ENCODE measurements at regions not wholly inside any gene's neighbourhood (a gene's known extent, or its start where the extent isn't known, plus 50 kb on each side); places are given as distances from the start of the nearest gene placed in this dataset.

DNA sequence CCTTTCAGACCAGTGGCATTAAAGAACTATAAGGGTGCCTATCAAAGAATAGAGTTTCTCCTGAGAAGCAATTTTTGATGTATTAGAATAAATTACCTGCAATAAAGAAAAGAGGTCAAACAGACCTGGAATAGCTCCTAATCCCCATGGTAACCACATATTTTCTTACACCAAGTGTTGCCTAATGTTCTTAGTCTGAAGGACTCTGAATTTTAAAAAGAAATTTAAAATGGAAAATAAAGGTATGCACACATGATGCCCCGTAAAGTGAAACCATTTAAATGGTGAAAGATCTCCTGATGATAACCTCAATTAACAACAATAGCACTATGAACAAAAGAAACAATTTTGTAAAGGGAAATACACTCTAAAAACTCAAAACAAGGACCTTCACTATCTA is 55.1 kb upstream of the LOC128125822 start:
- no peaks in the 10 kb centered on the region for H3K4me1 ChIP-seq (ENCODE audit: insufficient read depth, low read length)
- no peak overlapping the region for H3K9ac ChIP-seq (ENCODE audit: extremely low read depth, insufficient read length, low read length)
- H3K27ac Mint-ChIP-seq: no peak overlapping the region
- no peaks in the 10 kb centered on the region for H3K9me3 Mint-ChIP-seq
- H4K8ac ChIP-seq (replicated peaks; ENCODE audit: insufficient read length, low read depth, low read length): no peak overlapping the region
- H3K27me3 ChIP-seq (ENCODE audit: insufficient read depth, low read length): no peaks in the 10 kb centered on the region
- no peak overlapping the region for H3K4ac ChIP-seq (ENCODE audit: low read depth, low read length)
- H3K79me1 ChIP-seq (ENCODE audit: insufficient read depth, low read depth, low read length, poor library complexity, severe bottlenecking): no peaks in the 10 kb centered on the region
- H3K14ac ChIP-seq (ENCODE audit: insufficient read depth, low read length): no peak overlapping the region
- H3K79me2 ChIP-seq (ENCODE audit: insufficient read depth, low read length): no peaks in the 10 kb centered on the region
- H3K27ac ChIP-seq (ENCODE audit: insufficient read length, low read depth, low read length): no peak overlapping the region
- no peak overlapping the region for H2AFZ ChIP-seq (ENCODE audit: low read length)
- H4K5ac ChIP-seq (ENCODE audit: insufficient read length, low read depth, low read length): no peak overlapping the region
- H3K23me2 ChIP-seq (ENCODE audit: insufficient read length, low read depth, low read length, poor library complexity, severe bottlenecking): no peaks in the 10 kb centered on the region
- no peaks in the 10 kb centered on the region for H3K9me3 ChIP-seq (ENCODE audit: control insufficient read depth, low read depth, low read length)
- H3K23ac ChIP-seq (ENCODE audit: insufficient read length, low read depth, low read length): no peak overlapping the region
- H4K91ac ChIP-seq (ENCODE audit: insufficient read length, low read depth, low read length): no peak overlapping the region
- TF ChIP-seq, protein P1, sequence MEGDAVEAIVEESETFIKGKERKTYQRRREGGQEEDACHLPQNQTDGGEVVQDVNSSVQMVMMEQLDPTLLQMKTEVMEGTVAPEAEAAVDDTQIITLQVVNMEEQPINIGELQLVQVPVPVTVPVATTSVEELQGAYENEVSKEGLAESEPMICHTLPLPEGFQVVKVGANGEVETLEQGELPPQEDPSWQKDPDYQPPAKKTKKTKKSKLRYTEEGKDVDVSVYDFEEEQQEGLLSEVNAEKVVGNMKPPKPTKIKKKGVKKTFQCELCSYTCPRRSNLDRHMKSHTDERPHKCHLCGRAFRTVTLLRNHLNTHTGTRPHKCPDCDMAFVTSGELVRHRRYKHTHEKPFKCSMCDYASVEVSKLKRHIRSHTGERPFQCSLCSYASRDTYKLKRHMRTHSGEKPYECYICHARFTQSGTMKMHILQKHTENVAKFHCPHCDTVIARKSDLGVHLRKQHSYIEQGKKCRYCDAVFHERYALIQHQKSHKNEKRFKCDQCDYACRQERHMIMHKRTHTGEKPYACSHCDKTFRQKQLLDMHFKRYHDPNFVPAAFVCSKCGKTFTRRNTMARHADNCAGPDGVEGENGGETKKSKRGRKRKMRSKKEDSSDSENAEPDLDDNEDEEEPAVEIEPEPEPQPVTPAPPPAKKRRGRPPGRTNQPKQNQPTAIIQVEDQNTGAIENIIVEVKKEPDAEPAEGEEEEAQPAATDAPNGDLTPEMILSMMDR (conservative IDR thresholded peaks at IDR 0.05): no peak
- DNase-seq: no peak
- H2BK20ac ChIP-seq (ENCODE audit: low read depth, low read length, poor library complexity, severe bottlenecking): no peak overlapping the region
- WGBS (ENCODE audit: extremely low coverage, insufficient read length, low lambda C conversion rate): no CpG with 5 or more reads among the region's 1 CpG
- H4K20me1 ChIP-seq (ENCODE audit: control insufficient read depth, insufficient read depth, insufficient read length): no peaks in the 10 kb centered on the region
- H2BK120ac ChIP-seq (ENCODE audit: low read depth, low read length, poor library complexity, severe bottlenecking): no peak overlapping the region
- no peak overlapping the region for H3K18ac ChIP-seq (ENCODE audit: insufficient read length, low read depth, low read length)
- no peak overlapping the region for H3K4me2 ChIP-seq (ENCODE audit: insufficient read depth, insufficient read length, low read length)
- no peak overlapping the region for H3K56ac ChIP-seq (ENCODE audit: insufficient read length, low read depth, low read length)
- H3K4me3 Mint-ChIP-seq: no peak overlapping the region
- no peak overlapping the region for H2BK15ac ChIP-seq (ENCODE audit: low read depth, low read length)
- no peaks in the 10 kb centered on the region for H3K4me1 Mint-ChIP-seq
- no peak overlapping the region for H2AK5ac ChIP-seq (ENCODE audit: insufficient read length, low read length)
- no peak overlapping the region for H2BK12ac ChIP-seq (ENCODE audit: insufficient read length, low read depth, low read length)
- H3K27me3 Mint-ChIP-seq (ENCODE audit: low read depth): no peaks in the 10 kb centered on the region
- H3K36me3 Mint-ChIP-seq (ENCODE audit: insufficient read depth in 1 of 3, low read depth in 3 of 3): no peaks in the 10 kb centered on the region
- H2BK5ac ChIP-seq (ENCODE audit: insufficient read length, low read length): no peak overlapping the region
- H3T11ph ChIP-seq (ENCODE audit: low read length): no peak overlapping the region

Measured in H9 (cell line).